Astrocyte (in vitro differentiated cells and primary cell): ENCODE measurements at regions not wholly inside any gene's neighbourhood (a gene's known extent, or its start where the extent isn't known, plus 50 kb on each side); places are given as distances from the start of the nearest gene placed in this dataset.

ENCODE experiments used
- DNase-seq: peaks from one replicate; pipeline ENCODE4 v3.0.0-alpha.2; 2010; ENCODE audit warnings: low read depth
- FAIRE-seq: peaks from 2 replicates; lab custom pipeline; 2011; peaks lifted over from hg19 to GRCh38; lab: Jason Lieb, UNC
- H2AFZ ChIP-seq: 2 replicates; pipeline ENCODE4 v1.6.0; 2012; ENCODE audit warnings: low read depth, low read length, inconsistent platforms
- H3K27ac ChIP-seq: 2 replicates; pipeline ENCODE4 v1.5.1; 2011; ENCODE audit warnings: low read depth, low read length, inconsistent platforms
- H3K27me3 ChIP-seq: 2 replicates; pipeline ENCODE4 v1.6.0; 2011; ENCODE audit warnings: low read length, inconsistent platforms; ENCODE audit not compliant: insufficient read depth
- H3K36me3 ChIP-seq: 2 replicates; pipeline ENCODE4 v1.5.1; 2011; ENCODE audit warnings: low read length, inconsistent platforms; ENCODE audit not compliant: insufficient read depth
- H3K4me1 ChIP-seq: 2 replicates; pipeline ENCODE4 v1.5.1; 2011; ENCODE audit warnings: low read length, inconsistent platforms; ENCODE audit not compliant: insufficient read depth
- H3K4me2 ChIP-seq: 2 replicates; pipeline ENCODE4 v1.6.0; 2012; ENCODE audit warnings: low read length, inconsistent platforms
- H3K4me3 ChIP-seq: 2 replicates; pipeline ENCODE4 v1.5.1; 2011; ENCODE audit warnings: low read depth, mild to moderate bottlenecking, low read length, inconsistent platforms; ENCODE audit not compliant: insufficient read depth
- H3K79me2 ChIP-seq: 2 replicates; pipeline ENCODE4 v1.6.0; 2012; ENCODE audit warnings: mild to moderate bottlenecking, low read length, inconsistent platforms; ENCODE audit not compliant: insufficient read depth
- H3K9ac ChIP-seq: 2 replicates; pipeline ENCODE4 v1.6.0; 2012; ENCODE audit warnings: mild to moderate bottlenecking, low read length, inconsistent platforms
- H3K9me3 ChIP-seq: 2 replicates; pipeline ENCODE4 v1.5.1; 2012; ENCODE audit warnings: low read depth, mild to moderate bottlenecking, low read length, inconsistent platforms; ENCODE audit not compliant: insufficient read depth
- H4K20me1 ChIP-seq: 2 replicates; pipeline ENCODE4 v1.6.0; 2012; ENCODE audit warnings: low read length, inconsistent platforms; ENCODE audit not compliant: insufficient read depth
- H3K27ac Mint-ChIP-seq: one replicate; pipeline ENCODE4 v1.8.0; 2021; ENCODE audit warnings: mild to moderate bottlenecking, mixed read lengths; ENCODE audit not compliant: unreplicated experiment
- H3K27me3 Mint-ChIP-seq: one replicate; pipeline ENCODE4 v1.8.0; 2021; ENCODE audit warnings: low read depth, mixed read lengths; ENCODE audit not compliant: unreplicated experiment
- H3K36me3 Mint-ChIP-seq: one replicate; pipeline ENCODE4 v1.8.0; 2021; ENCODE audit warnings: low read depth, mixed read lengths; ENCODE audit not compliant: unreplicated experiment
- H3K4me1 Mint-ChIP-seq: one replicate; pipeline ENCODE4 v1.8.0; 2021; ENCODE audit warnings: low read depth, mixed read lengths; ENCODE audit not compliant: unreplicated experiment
- H3K4me3 Mint-ChIP-seq: one replicate; pipeline ENCODE4 v1.8.0; 2021; ENCODE audit warnings: mild to moderate bottlenecking, moderate library complexity, mixed read lengths; ENCODE audit not compliant: unreplicated experiment
- H3K9me3 Mint-ChIP-seq: one replicate; pipeline ENCODE4 v1.8.0; 2021; ENCODE audit warnings: mild to moderate bottlenecking, mixed read lengths; ENCODE audit not compliant: unreplicated experiment
- EZH2 ChIP-seq: IDR thresholded peaks from 2 replicates; pipeline ENCODE4 v1.6.1; 2012; ENCODE audit warnings: mild to moderate bottlenecking, low read length, inconsistent platforms; ENCODE audit not compliant: insufficient read depth
- TF ChIP-seq, protein P1 (sequence below): IDR thresholded peaks from 2 replicates; pipeline ENCODE4 v1.5.1; 2011; ENCODE audit warnings: low read depth, mild to moderate bottlenecking, inconsistent platforms, low read length, moderate library complexity; ENCODE audit not compliant: insufficient read depth

DNA sequence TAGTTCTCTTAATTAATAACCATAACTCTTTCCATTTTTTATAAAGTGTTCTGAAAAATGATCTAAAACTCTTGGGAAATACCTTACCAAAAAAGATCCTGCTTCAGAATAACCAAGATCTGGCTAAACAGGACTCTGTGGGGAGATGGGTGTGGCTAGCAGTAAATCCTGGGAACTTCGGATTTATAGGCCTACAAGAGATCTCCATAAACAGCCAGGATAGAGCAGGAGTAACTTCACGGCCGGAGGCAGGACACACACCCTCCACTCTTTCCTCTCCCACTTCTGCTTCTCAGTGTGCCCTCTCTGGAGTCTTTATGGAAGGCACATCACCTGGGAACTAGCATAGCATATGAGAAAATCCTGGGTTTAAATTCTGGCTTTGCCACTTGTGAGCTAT lies 309.4 kb upstream of the SOX2 start:
- Mint-ChIP-seq H3K4me3 (no peak overlapping the region), H3K27me3 (no peaks in the 10 kb centered on the region), H3K36me3 (no peaks in the 10 kb centered on the region), H3K27ac (no peak overlapping the region), H3K4me1 (no peaks in the 10 kb centered on the region), H3K9me3 (no peaks in the 10 kb centered on the region)
- no peak for TF ChIP-seq EZH2
- TF ChIP-seq, protein P1, sequence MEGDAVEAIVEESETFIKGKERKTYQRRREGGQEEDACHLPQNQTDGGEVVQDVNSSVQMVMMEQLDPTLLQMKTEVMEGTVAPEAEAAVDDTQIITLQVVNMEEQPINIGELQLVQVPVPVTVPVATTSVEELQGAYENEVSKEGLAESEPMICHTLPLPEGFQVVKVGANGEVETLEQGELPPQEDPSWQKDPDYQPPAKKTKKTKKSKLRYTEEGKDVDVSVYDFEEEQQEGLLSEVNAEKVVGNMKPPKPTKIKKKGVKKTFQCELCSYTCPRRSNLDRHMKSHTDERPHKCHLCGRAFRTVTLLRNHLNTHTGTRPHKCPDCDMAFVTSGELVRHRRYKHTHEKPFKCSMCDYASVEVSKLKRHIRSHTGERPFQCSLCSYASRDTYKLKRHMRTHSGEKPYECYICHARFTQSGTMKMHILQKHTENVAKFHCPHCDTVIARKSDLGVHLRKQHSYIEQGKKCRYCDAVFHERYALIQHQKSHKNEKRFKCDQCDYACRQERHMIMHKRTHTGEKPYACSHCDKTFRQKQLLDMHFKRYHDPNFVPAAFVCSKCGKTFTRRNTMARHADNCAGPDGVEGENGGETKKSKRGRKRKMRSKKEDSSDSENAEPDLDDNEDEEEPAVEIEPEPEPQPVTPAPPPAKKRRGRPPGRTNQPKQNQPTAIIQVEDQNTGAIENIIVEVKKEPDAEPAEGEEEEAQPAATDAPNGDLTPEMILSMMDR = no peak
- Histone ChIP-seq H3K4me3 (no peak overlapping the region), H3K9ac (no peak overlapping the region), H2AFZ (no peak overlapping the region), H3K4me1 (no peaks in the 10 kb centered on the region), H3K27ac (no peak overlapping the region), H3K4me2 (no peak overlapping the region), H4K20me1 (no peaks in the 10 kb centered on the region), H3K27me3 (no peaks in the 10 kb centered on the region), H3K79me2 (no peaks in the 10 kb centered on the region), H3K36me3 (no peaks in the 10 kb centered on the region), H3K9me3 (no peaks in the 10 kb centered on the region)
- FAIRE-seq = no peak
- DNase-seq = no peak

DNA sequence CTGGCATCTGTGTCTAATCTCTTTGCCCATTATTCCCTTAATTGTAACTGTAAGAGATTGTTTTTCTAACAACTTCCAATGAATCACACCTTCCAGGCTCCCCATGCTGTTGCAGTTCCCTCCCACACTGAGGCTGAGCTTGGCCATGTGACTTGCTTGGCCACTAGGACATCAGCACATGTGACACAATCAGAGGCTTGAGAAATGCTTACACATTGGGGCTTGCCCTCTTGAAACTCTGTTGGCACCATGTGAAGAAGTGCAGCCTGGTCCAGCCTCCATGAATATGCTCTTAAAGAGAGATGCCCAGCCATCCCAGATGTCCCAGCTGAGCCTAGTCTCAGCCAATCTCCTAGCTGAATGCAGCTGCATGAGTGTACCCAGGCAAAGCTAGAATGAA lies 326.8 kb upstream of the SOX2 start:
- no peak overlapping the region for H3K27ac Mint-ChIP-seq
- no peak overlapping the region for H2AFZ ChIP-seq
- H3K36me3 Mint-ChIP-seq = no peaks in the 10 kb centered on the region
- peaks cover under 1% of the 10 kb centered on the region for H3K9me3 Mint-ChIP-seq
- no peaks in the 10 kb centered on the region for H4K20me1 ChIP-seq
- H3K79me2 ChIP-seq = no peaks in the 10 kb centered on the region
- H3K4me3 Mint-ChIP-seq = no peak overlapping the region
- H3K4me1 Mint-ChIP-seq = no peaks in the 10 kb centered on the region
- no peaks in the 10 kb centered on the region for H3K36me3 ChIP-seq
- FAIRE-seq (no peak), DNase-seq (no peak)
- no peak overlapping the region for H3K27ac ChIP-seq
- H3K4me1 ChIP-seq = no peaks in the 10 kb centered on the region
- no peaks in the 10 kb centered on the region for H3K27me3 Mint-ChIP-seq
- no peaks in the 10 kb centered on the region for H3K9me3 ChIP-seq
- H3K4me3 ChIP-seq = no peak overlapping the region
- no peaks in the 10 kb centered on the region for H3K27me3 ChIP-seq
- H3K9ac ChIP-seq = no peak overlapping the region
- no peak for TF ChIP-seq EZH2
- TF ChIP-seq, protein P1 = no peak
- no peak overlapping the region for H3K4me2 ChIP-seq

DNA sequence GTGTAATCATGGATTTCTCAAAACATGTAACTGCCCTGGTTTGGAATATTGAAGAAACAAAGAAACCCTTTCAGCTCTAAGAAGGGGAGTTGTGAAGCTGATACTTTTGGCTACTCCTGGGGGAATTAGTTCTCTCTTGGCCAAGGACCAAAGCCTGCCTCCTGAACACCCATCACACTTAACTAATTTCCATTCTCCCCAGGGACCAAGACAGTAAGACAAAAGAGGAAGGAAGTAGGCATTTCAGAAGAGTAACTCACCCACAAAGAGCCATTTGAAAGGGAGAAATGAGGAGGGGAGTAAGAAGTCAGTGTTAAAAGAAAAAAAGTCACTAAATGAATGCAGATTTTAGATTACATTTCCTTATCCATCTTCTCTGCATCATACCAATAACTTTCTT lies 328.0 kb upstream of the SOX2 start:
- no peaks in the 10 kb centered on the region for H4K20me1 ChIP-seq
- Mint-ChIP-seq H3K4me3 (no peak overlapping the region), H3K4me1 (no peaks in the 10 kb centered on the region), H3K36me3 (no peaks in the 10 kb centered on the region), H3K9me3 (no peaks in the 10 kb centered on the region), H3K27ac (no peak overlapping the region), H3K27me3 (no peaks in the 10 kb centered on the region)
- H3K9me3 ChIP-seq = no peaks in the 10 kb centered on the region
- TF ChIP-seq, protein P1 = no peak
- TF ChIP-seq EZH2 = no peak
- no peaks in the 10 kb centered on the region for H3K4me1 ChIP-seq
- H3K9ac ChIP-seq = no peak overlapping the region
- FAIRE-seq (no peak), DNase-seq (no peak)
- H3K4me2 ChIP-seq = no peak overlapping the region
- no peak overlapping the region for H2AFZ ChIP-seq
- no peaks in the 10 kb centered on the region for H3K36me3 ChIP-seq
- no peak overlapping the region for H3K27ac ChIP-seq
- no peaks in the 10 kb centered on the region for H3K27me3 ChIP-seq
- no peak overlapping the region for H3K4me3 ChIP-seq
- H3K79me2 ChIP-seq = no peaks in the 10 kb centered on the region
